Central memory CD4-positive, alpha-beta T cell (primary cell): ENCODE measurements at regions not wholly inside any gene's neighbourhood (a gene's known extent, or its start where the extent isn't known, plus 50 kb on each side); places are given as distances from the start of the nearest gene placed in this dataset.

Source experiments
- DNase-seq: peaks from one replicate; pipeline ENCODE4 v3.0.0; 2022

DNA sequence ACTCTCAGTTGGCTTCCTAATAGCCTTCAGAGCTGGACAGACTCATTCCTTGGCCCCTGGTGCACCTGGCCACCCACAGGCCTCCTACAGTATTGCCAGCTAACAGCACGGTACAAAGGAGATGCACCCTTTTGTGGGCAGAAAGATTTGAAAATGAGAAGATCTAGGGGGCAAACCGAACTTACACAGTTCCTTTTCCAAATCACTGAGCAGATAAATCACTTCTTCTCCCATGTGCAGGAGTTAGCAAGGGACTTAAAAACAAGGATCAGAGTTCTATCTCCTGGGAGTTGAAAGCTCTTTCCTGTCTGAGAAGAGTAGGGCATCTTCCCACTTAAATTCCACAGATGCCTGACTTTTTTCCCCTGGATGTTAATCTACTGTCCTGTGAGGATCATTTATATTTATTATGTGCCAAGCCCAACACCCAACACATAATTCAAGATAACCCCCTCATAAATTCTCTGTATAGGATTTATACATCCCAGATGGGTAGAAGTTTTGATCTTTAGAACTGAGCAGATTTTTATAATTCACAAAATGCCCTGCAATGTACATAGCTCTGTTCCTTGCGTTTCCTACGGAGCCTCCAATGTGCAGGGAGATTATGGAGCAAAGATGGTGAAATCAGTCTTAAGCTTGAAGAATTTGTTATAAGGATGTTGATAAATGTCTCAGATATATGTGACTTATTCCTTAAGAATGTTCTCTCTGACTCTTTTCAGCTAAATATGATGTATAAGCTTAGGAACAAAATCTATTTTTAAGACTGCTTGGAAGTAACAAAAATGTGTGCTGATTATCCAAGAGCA, 207.2 kb upstream of the DAPK1 start:
- DNase-seq: no peak

DNA sequence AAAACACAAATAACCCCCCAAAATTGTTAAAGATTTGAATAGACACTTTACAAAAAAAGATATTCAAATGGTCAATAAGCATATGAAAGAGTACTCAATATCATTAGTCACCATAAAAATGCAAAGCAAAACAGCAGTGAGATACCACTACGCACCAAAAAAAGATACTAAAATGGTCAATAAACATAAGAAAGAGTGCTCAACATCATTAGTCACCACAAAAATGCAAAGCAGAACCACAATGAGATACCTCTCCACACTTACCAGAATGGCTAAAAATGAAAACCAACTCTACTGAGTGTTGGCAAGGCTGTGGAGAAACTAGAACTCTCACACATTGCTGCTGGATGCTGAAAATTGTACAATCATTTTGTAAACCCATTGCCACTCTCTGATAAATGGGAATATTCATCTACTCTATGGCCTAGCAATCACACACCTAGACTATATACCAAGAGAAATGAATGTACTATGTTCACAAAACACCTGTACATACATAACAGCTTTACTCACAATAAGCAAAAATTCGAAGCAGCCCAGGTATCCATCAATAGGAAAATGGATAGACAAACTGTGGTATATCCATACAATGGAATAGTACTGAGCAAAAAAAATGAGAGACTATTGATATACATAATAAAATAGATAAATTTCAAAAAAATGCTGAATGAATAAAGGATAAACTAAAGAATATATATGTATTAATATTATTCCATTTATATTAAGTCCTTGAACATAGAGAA, 205.0 kb upstream of the DAPK1 start:
- DNase-seq: no peak

- DNase-seq: no peak
These were observed 203.5 kb upstream of the DAPK1 start for GRCh38 chr9:87294126-87294525.

DNA sequence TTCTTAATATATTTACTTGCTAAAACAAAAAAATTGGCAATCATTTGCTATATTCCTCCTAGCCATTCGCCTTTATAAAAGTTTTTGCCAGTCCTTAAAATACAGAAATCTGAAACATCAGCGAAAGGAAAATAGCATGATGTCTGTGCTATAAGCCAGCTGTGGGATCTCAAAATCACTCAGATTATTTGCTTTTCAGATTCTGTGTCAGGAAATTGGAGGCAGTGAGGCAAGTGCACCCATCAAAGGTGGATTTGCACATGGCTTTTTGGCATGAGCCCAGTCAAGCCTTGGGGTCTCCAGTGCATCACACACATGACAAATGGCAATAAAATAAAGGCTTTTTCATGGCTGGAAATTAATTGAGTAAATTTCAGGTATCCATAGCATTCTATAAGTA, 196.8 kb upstream of the DAPK1 start:
- no peak for DNase-seq

DNA sequence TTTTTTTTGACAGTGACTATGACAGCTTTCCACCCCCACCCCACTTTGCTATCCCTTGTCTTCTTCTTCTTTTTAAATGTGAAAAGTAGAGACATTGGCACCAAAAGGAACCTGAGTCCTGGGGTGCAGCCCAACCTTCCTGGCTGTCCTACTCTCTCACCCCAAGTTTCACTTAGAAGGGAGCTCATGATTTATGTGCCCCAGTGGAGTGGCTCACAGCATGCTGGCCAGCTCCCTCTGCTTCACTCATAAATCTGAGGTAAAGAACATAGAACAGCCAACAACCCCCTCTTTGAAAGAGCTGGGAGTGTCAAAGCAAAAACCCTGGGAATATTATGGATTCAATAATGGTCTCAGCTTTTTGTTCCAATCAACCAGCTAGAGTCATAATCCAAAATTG, 196.3 kb upstream of the DAPK1 start:
- no peak for DNase-seq

GRCh38 chr9:87305151-87305550, 192.5 kb upstream of the DAPK1 start:
- no peak for DNase-seq

DNA sequence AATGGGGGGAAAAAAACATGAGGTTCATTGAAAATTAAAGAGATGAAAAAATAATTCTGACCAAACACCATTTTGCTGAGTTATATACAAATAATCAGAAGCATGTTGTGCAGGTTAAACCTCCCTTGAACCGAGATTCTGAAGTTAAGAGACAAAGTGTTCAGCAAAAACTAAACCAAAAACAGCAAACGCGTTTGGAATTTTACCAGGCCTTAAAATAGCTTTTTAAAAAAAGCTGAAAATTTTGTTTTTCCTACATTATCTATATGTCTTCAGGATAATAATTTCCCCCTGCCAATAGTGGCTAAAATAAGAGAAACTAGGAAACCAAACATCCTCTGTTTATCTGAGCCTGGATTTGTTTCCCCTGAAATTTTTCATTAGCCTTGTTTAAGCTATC, 191.7 kb upstream of the DAPK1 start:
- DNase-seq: no peak

- no peak for DNase-seq
These were observed 189.8 kb upstream of the DAPK1 start for GRCh38 chr9:87307848-87308247.

GRCh38 chr9:87309236-87309635, 188.4 kb upstream of the DAPK1 start:
- no peak for DNase-seq

GRCh38 chr9:87310827-87311523, 186.7 kb upstream of the DAPK1 start:
- no peak for DNase-seq

GRCh38 chr9:87319656-87320055, 178.0 kb upstream of the DAPK1 start:
- DNase-seq: no peak

- no peak for DNase-seq
These were observed 177.4 kb upstream of the DAPK1 start for GRCh38 chr9:87320146-87320884.

- DNase-seq: no peak
These were observed 174.6 kb upstream of the DAPK1 start for GRCh38 chr9:87322840-87323635.

DNA sequence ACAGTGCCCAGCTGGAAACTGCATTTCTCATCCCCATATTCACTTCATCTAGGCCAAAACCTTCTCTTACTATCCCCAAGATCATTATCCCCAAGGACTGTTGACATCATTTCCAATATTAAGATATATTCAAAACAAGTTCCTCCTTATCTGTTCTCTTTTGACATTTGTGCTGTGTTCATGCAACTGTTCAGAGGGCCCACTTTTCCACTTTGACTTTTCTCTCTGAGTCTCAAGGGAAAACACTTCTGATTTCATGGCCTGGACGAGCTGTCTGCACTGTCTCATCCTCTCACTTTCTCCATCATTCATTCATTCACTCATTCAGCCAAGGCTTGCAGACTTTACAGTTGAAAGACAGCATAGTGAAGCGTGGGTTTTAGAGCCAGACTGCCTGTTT, 173.7 kb upstream of the DAPK1 start:
- DNase-seq: no peak

GRCh38 chr9:87324613-87325194, 173.0 kb upstream of the DAPK1 start:
- DNase-seq: peak; percentile 11

DNA sequence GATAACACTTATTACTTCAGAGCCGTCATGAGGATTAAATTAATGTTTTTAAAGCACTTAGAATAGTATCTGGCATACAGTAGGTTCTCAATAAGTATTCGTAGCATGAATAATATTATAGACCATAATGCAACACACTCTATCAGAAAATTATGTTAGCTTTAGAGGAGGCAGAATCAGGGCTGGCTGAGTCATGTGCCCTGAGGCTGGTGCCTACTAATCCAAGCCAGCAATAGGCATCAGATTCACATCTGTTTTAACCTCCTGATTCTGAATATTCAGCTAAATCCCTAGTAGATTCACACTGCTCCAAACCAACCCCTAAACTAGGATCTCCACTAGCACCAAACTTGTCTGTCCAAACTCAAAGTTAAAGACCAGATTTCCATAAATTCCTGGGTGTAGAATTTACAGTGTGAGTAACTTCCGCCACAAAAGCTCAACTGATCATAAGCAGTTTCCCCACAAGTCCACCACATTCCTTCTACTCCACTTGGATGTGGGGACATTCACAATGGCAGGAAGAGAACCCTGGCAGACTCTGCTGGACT, 170.0 kb upstream of the DAPK1 start:
- DNase-seq: no peak

DNA sequence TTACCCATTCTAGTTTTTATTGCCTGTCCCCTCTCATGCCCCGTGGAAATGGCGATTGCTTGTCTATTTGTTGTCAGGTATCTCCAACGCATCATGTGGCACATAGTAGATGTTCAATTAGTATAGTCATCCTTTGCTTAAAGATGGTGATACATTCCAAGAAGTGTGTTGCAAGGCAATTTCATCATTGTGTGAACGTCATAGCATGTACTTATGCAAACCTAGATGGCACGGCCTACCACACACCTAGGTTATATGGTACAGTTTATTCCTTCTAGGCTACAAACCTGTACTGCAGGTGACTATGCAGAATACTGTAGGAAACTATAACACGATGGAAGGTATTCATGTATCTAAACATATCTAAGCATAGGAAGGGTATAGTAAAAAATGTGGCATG, 163.9 kb upstream of the DAPK1 start:
- no peak for DNase-seq

DNA sequence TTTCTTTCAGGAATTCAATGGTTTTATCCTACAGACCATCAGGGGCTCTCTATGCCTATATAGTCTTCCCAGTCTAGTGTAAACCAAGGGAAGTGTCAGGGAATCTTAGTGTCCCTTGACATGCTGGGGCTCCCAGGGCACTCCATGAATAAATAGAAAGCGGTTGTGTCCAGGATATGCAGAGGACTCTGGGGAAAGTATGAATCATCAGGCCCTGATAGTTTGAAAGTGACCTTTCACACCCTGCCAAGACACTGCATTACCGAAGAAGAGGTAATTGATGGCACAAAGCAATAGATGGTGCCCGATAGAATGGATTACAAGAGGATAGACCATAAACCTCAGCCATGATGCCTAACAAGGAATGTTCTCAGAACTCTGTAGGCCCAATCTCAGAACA, 163.3 kb upstream of the DAPK1 start:
- DNase-seq: no peak

DNA sequence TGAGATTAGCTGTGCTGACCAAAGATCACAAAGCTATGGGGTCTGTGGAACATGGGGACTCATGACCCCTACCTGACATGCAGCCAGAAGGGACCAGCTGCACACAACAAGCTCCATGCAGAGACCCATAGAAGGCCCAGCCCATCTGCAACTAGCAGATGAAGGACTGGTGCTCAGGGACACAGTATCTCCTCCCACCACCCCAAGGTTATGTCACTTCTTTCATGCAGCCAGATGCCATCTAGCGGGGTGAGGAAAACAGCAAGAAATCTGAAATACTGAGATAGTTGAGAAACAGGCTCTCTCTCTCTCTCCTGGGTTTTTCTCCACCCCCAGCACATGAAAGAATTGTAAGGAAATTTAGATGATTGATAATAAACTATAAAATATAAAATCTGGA, 161.3 kb upstream of the DAPK1 start:
- DNase-seq: no peak

DNA sequence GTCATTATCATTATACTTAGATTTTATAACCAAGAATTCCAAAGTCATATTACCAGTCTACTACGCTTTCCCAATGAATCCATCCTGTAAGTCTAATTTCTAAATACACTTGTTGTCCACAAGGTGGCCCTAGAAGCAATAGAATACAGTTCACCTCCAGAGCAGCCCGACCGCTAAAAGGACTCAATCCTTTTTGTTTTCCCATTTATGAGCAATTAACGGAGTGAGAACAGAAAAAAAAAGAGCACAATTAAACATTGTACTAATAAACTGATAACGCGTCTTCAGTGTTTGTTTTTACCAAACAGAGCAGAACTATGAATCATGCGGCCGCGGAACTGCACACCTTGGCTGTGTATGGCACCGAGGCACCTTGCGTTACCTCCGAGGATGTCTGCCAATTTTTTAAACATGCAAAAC, 160.7 kb upstream of the DAPK1 start:
- peak; percentile 1 for DNase-seq

GRCh38 chr9:87337335-87338087, 160.2 kb upstream of the DAPK1 start:
- no peak for DNase-seq
